Liver (tissue), 8 donors: ENCODE measurements at regions not wholly inside any gene's neighbourhood (a gene's known extent, or its start where the extent isn't known, plus 50 kb on each side); places are given as distances from the start of the nearest gene placed in this dataset.

Source experiments
- DNase-seq: peaks from one replicate; pipeline ENCODE4 v3.0.0-alpha.2; 2017; ENCODE audit warnings: low spot score
- H3K27ac ChIP-seq, 2 donors: one replicate each; pipeline ENCODE4 v1.7.0; 2013; ENCODE audit warnings: inconsistent platforms in 2 of 2, low read length in 2 of 2, control low read depth in 1 of 2, low read depth in 1 of 2, mild to moderate bottlenecking in 1 of 2
- H3K27me3 ChIP-seq, 4 donors: one replicate each; pipeline versions ENCODE4 v1.6.1 to v1.7.0; 2013; ENCODE audit warnings: low read length in 3 of 4, inconsistent platforms in 1 of 4, mild to moderate bottlenecking in 1 of 4, moderate library complexity in 1 of 4; ENCODE audit not compliant: control insufficient read depth in 4 of 4, insufficient read depth in 4 of 4
- H3K36me3 ChIP-seq, 4 donors: one replicate each; pipeline versions ENCODE4 v1.6.1 to v1.7.0; 2013; ENCODE audit warnings: low read length in 3 of 4, mild to moderate bottlenecking in 3 of 4, low read depth in 1 of 4, moderate library complexity in 1 of 4; ENCODE audit not compliant: control insufficient read depth in 4 of 4, insufficient read depth in 3 of 4
- H3K4me1 ChIP-seq, 4 donors: one replicate each; pipeline versions ENCODE4 v1.6.1 to v1.7.0; 2013; ENCODE audit warnings: low read length in 3 of 4, mild to moderate bottlenecking in 3 of 4, moderate library complexity in 1 of 4; ENCODE audit not compliant: control insufficient read depth in 4 of 4, insufficient read depth in 4 of 4
- H3K4me3 ChIP-seq, 3 donors: one replicate each; pipeline versions ENCODE4 v1.6.1 to v1.7.0; 2013; ENCODE audit warnings: low read length in 3 of 3, control low read depth in 1 of 3, low read depth in 1 of 3, mild to moderate bottlenecking in 1 of 3
- H3K9ac ChIP-seq, 2 donors: one replicate each; pipeline ENCODE4 v1.7.0; 2013; ENCODE audit warnings: low read length in 2 of 2, mild to moderate bottlenecking in 2 of 2, moderate library complexity in 2 of 2, control low read depth in 1 of 2, low read depth in 1 of 2
- H3K9me3 ChIP-seq, 4 donors: one replicate each; pipeline versions ENCODE4 v1.6.1 to v1.7.0; 2013; ENCODE audit warnings: low read length in 3 of 4; ENCODE audit not compliant: control insufficient read depth in 4 of 4
- ATF3 ChIP-seq: IDR thresholded peaks from 2 replicates; pipeline ENCODE4 v1.6.1; 2016; ENCODE audit warnings: antibody characterized with exemption
- CTCF ChIP-seq: fragments of 150-350 bp; IDR thresholded peaks from 2 replicates; pipeline ENCODE4 v1.5.1; 2017; ENCODE audit warnings: improper control_type of control experiment, low read depth, low read length; ENCODE audit not compliant: missing input control
- FOXA1 ChIP-seq: IDR thresholded peaks from 2 replicates; pipeline ENCODE4 v1.6.1; 2016; ENCODE audit warnings: antibody characterized with exemption
- GABPA ChIP-seq, 2 donors: IDR thresholded peaks in 1 of 2; conservative IDR thresholded peaks in 1 of 2; 2 replicates each; pipeline ENCODE4 v1.6.1; 2016; ENCODE audit warnings: antibody characterized with exemption in 2 of 2, mild to moderate bottlenecking in 1 of 2, moderate library complexity in 1 of 2
- HNF4A ChIP-seq, 2 donors: conservative IDR thresholded peaks; 2 replicates each; pipeline ENCODE4 v1.6.1; 2016; ENCODE audit warnings: antibody characterized with exemption in 2 of 2, mild to moderate bottlenecking in 2 of 2
- HNF4G ChIP-seq: IDR thresholded peaks from 2 replicates; pipeline ENCODE4 v1.6.1; 2016; ENCODE audit warnings: antibody characterized with exemption
- NR2F2 ChIP-seq: IDR thresholded peaks from 2 replicates; pipeline ENCODE4 v1.6.1; 2016; ENCODE audit warnings: antibody characterized with exemption
- RXRA ChIP-seq, 2 donors: IDR thresholded peaks; 2 replicates each; pipeline ENCODE4 v1.6.1; 2017 to 2018; ENCODE audit warnings: antibody characterized with exemption in 2 of 2, mild to moderate bottlenecking in 1 of 2
- SP1 ChIP-seq: IDR thresholded peaks from 2 replicates; pipeline ENCODE4 v1.6.1; 2018; ENCODE audit warnings: antibody characterized with exemption, mild to moderate bottlenecking
- YY1 ChIP-seq: IDR thresholded peaks from 2 replicates; pipeline ENCODE4 v1.6.1; 2016; ENCODE audit warnings: antibody characterized with exemption, mild to moderate bottlenecking
- ZBTB33 ChIP-seq: IDR thresholded peaks from 2 replicates; pipeline ENCODE4 v1.6.1; 2016; ENCODE audit warnings: antibody characterized with exemption
- WGBS: extraction: QIAGEN DNeasy Blood & Tissue Kit; methylation state at CpG from one replicate; pipeline ENCODE4 v1.1.7; 2013; 5-methylcytosine and 5-hydroxymethylcytosine counted together
- donor health status: healthy.
- donor health status: healthy.
- donor health status: healthy.
- donor health status: healthy.
- donor health status: healthy.

GRCh38 chr20:57892471-57892870 is 182.7 kb upstream of the PMEPA1 start:
- TF ChIP-seq HNF4G = no peak
- TF ChIP-seq RXRA (IDR thresholded peaks at IDR 0.05) = no peak
- no peak for TF ChIP-seq NR2F2
- TF ChIP-seq GABPA (IDR thresholded peaks at IDR 0.05 in 1 of 2, conservative IDR thresholded peaks at IDR 0.05 in 1 of 2) = no peak
- Histone ChIP-seq H3K27ac (no peak overlapping the region), H3K9me3 (no peaks in the 10 kb centered on the region), H3K4me1 (peaks cover 1 to 13% (median 9%) of the 10 kb centered on the region in 4 donors), H3K9ac (no peak overlapping the region), H3K4me3 (no peak overlapping the region), H3K36me3 (no peaks in the 10 kb centered on the region), H3K27me3 (no peaks in the 10 kb centered on the region)
- WGBS = 90% methylated on average over 10 of the region's 10 CpGs
- no peak for DNase-seq

DNA sequence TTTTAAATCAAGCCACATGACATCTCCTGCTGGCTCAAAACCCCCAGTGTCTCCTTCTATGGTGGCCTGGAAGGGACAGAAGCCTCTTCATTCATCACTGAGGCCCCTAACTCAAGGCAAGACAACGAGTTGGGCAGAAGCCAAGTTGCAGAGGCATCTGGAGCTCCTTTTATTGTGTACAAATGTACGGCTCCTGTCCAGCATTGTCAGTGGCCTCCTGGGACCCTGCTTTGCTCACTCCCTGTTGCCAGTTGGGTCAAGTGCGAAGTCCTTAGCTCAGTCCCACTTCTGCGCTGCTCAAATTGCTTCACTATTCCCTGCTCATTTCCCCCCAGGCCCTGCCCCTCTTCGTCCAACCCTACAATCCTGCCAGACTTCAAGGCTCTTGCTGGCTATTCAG is 181.2 kb upstream of the PMEPA1 start:
- DNase-seq = no peak
- 69% methylated on average over 5 of the region's 5 CpGs for WGBS
- Histone ChIP-seq H3K9ac (no peak overlapping the region), H3K4me3 (no peak overlapping the region), H3K9me3 (no peaks in the 10 kb centered on the region), H3K27ac (no peak overlapping the region), H3K36me3 (no peaks in the 10 kb centered on the region), H3K4me1 (no peaks in the 10 kb centered on the region), H3K27me3 (no peaks in the 10 kb centered on the region)
- TF ChIP-seq NR2F2 = no peak

DNA sequence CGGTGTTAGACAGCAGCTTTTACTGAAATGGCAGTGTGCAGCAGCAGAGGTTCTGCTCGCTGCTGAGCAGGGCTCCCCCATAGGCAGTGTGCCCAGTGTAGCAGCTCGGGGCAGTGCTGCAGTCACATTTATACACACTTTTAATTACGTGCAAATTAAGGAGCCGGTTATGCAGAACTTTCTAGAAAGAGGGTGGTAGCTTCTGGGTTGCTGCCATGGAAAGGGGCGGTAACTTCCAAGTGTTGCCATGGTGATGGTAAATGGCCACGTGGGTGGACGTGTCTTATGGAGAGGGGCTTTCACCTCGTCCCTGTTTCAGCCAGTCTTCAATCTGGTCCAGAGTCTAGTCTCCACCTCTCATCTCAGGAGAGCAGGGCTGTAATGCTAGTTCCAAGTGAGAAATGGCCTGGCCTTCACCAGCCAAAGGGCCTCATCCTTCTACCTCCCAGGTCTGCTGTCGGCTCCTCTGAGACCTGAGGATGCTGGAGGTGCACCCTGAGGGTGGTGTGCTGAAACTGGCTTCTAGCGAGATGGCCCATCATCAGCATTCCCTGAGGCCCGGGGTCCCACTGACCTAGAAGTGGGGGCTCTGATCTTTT is 180.5 kb upstream of the PMEPA1 start:
- Histone ChIP-seq H3K27me3 (no peaks in the 10 kb centered on the region), H3K27ac (no peak overlapping the region), H3K9ac (no peak overlapping the region), H3K36me3 (no peaks in the 10 kb centered on the region), H3K4me3 (no peak overlapping the region), H3K9me3 (no peaks in the 10 kb centered on the region), H3K4me1 (no peaks in the 10 kb centered on the region)
- TF ChIP-seq HNF4G = no peak
- no peak for TF ChIP-seq SP1
- TF ChIP-seq FOXA1 = no peak
- TF ChIP-seq HNF4A (conservative IDR thresholded peaks at IDR 0.05) = no peak
- no peak for TF ChIP-seq ATF3
- TF ChIP-seq ZBTB33 = no peak
- TF ChIP-seq GABPA (IDR thresholded peaks at IDR 0.05 in 1 of 2, conservative IDR thresholded peaks at IDR 0.05 in 1 of 2) = no peak
- no peak for TF ChIP-seq YY1
- TF ChIP-seq CTCF = no peak
- 80% methylated on average over 12 of the region's 12 CpGs for WGBS
- DNase-seq = no peak
